ENCODE measurements at regions not wholly inside any gene's neighbourhood (a gene's known extent, or its start where the extent isn't known, plus 50 kb on each side); places are given as distances from the start of the nearest gene placed in this dataset.
"Not testable (repeated sequence)": the region's sequence is repeated elsewhere in the genome, so short reads cannot be mapped to it uniquely, and the experiment has no call there.

- not testable (repeated sequence) for FAIRE-seq
Observed at GRCh38 chr2:87583370-87583769, 164.5 kb upstream of the PLGLB2 start.

- FAIRE-seq = not testable (repeated sequence)
Observed at GRCh38 chr2:87583803-87584202, 164.1 kb upstream of the PLGLB2 start.

- FAIRE-seq = not testable (repeated sequence)
Observed at GRCh38 chr2:87584268-87584906, 163.5 kb upstream of the PLGLB2 start.

- not testable (repeated sequence) for FAIRE-seq
Observed at GRCh38 chr2:87587934-87588333, 160.0 kb upstream of the PLGLB2 start.

- FAIRE-seq = not testable (repeated sequence)
Observed at GRCh38 chr2:87592974-87593373, 154.9 kb upstream of the PLGLB2 start.

GRCh38 chr2:87593784-87594610 lies 153.9 kb upstream of the PLGLB2 start:
- not testable (repeated sequence) for FAIRE-seq

- FAIRE-seq = not testable (repeated sequence)
Observed at GRCh38 chr2:87594611-87594992, 153.3 kb upstream of the PLGLB2 start.

GRCh38 chr2:87595017-87595416 lies 152.9 kb upstream of the PLGLB2 start:
- FAIRE-seq = not testable (repeated sequence)

- FAIRE-seq = not testable (repeated sequence)
Observed at GRCh38 chr2:87600961-87601360, 146.9 kb upstream of the PLGLB2 start.

- not testable (repeated sequence) for FAIRE-seq
Observed at GRCh38 chr2:87602118-87602517, 145.8 kb upstream of the PLGLB2 start.

GRCh38 chr2:87602728-87603127 lies 145.2 kb upstream of the PLGLB2 start:
- not testable (repeated sequence) for FAIRE-seq

- FAIRE-seq = not testable (repeated sequence)
Observed at GRCh38 chr2:87603418-87604278, 144.2 kb upstream of the PLGLB2 start.

- FAIRE-seq = not testable (repeated sequence)
Observed at GRCh38 chr2:87604279-87604818, 143.5 kb upstream of the PLGLB2 start.

GRCh38 chr2:87604980-87605379 lies 142.9 kb upstream of the PLGLB2 start:
- FAIRE-seq = not testable (repeated sequence)

GRCh38 chr2:87608377-87609166 lies 139.3 kb upstream of the PLGLB2 start:
- not testable (repeated sequence) for FAIRE-seq

- FAIRE-seq = not testable (repeated sequence)
Observed at GRCh38 chr2:87610974-87611373, 136.9 kb upstream of the PLGLB2 start.

- not testable (repeated sequence) for FAIRE-seq
Observed at GRCh38 chr2:87611416-87611815, 136.5 kb upstream of the PLGLB2 start.

GRCh38 chr2:87611956-87612355 lies 135.9 kb upstream of the PLGLB2 start:
- FAIRE-seq = not testable (repeated sequence)

- not testable (repeated sequence) for FAIRE-seq
Observed at GRCh38 chr2:87614829-87615434, 133.0 kb upstream of the PLGLB2 start.

GRCh38 chr2:87619121-87619520 lies 128.8 kb upstream of the PLGLB2 start:
- not testable (repeated sequence) for FAIRE-seq

GRCh38 chr2:87621139-87621538 lies 126.7 kb upstream of the PLGLB2 start:
- FAIRE-seq = not testable (repeated sequence)
